ENCODE measurements at regions not wholly inside any gene's neighbourhood (a gene's known extent, or its start where the extent isn't known, plus 50 kb on each side); places are given as distances from the start of the nearest gene placed in this dataset.

- no peak for TF ChIP-seq CTCF (IDR thresholded peaks at IDR 0.05; ENCODE audit: low read depth, low read length)
- no peak for TF ChIP-seq EZH2phosphoT487 (IDR thresholded peaks at IDR 0.05; ENCODE audit: low read depth)
Measured at GRCh38 chr2:133854603-133855200, 286.4 kb upstream of the NCKAP5 start.

Data from OCI-LY3 (cell line).